ENCODE measurements at regions not wholly inside any gene's neighbourhood (a gene's known extent, or its start where the extent isn't known, plus 50 kb on each side); places are given as distances from the start of the nearest gene placed in this dataset.

DNA sequence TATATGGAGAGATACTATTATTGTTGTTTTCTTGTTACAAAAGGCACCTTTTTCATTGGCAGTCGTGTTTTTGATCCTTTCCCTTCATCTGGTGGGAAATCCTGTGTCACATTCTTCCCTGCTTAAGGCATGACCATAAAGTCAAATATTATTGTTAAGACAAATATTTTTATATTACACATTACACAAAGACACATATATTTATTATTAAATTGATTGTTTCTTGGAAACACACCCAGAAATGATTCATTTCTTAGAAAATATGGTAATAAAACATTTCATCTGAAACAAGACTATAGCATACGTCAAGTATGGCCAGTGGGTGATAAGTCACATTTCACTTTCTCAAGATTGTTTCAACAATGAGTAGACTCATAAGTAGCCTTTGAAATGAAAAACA, 77.3 kb downstream of the KCTD12 start:
- no peak for DNase-seq (ENCODE audit: low read depth)
- TF ChIP-seq, protein P1, sequence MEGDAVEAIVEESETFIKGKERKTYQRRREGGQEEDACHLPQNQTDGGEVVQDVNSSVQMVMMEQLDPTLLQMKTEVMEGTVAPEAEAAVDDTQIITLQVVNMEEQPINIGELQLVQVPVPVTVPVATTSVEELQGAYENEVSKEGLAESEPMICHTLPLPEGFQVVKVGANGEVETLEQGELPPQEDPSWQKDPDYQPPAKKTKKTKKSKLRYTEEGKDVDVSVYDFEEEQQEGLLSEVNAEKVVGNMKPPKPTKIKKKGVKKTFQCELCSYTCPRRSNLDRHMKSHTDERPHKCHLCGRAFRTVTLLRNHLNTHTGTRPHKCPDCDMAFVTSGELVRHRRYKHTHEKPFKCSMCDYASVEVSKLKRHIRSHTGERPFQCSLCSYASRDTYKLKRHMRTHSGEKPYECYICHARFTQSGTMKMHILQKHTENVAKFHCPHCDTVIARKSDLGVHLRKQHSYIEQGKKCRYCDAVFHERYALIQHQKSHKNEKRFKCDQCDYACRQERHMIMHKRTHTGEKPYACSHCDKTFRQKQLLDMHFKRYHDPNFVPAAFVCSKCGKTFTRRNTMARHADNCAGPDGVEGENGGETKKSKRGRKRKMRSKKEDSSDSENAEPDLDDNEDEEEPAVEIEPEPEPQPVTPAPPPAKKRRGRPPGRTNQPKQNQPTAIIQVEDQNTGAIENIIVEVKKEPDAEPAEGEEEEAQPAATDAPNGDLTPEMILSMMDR (conservative IDR thresholded peaks at IDR 0.05; ENCODE audit: low read length), result no peak
- H3K4me3 ChIP-seq (ENCODE audit: low read length), result no peak overlapping the region

DNA sequence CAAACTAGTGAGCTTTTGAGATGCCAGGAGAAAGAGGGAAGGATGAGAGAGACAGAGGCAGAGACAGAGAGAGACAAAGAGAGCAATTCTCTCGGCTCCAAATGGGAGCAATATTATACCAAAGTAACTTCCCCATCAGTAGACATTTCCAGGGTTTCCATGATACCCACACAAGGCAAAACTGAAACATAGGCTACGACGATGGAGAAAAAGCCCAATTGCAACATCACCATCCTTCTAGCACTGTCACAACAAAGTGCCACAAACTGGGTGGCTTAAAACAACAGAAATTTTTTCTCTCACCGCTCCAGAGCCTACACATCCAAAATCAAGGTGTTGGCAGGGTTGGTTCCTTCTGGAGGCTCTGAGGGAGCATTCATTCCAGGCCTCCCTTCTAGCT, 81.4 kb downstream of the KCTD12 start:
- DNase-seq (ENCODE audit: low read depth), result no peak
- TF ChIP-seq, protein P1 (conservative IDR thresholded peaks at IDR 0.05; ENCODE audit: low read length), result no peak

DNA sequence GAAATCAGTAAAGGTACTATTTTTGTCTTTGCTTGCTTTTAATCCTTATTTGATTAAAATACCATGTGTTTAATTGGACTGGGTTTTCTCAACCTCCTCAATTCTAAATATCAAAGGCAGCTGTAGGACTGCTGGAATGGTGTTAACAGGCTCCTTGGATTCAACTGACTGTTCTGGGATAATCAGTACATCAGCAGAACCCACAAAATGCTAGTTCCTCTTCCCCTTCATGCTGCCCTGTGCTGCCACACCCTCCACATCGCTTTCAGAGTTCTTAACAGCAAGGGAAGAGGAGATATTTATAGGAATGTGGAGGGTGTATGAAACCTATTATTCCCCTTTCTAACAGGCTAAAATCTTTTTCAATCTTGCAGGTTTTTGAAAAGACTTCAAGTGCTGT, 82.4 kb downstream of the KCTD12 start:
- DNase-seq (ENCODE audit: low read depth), result no peak
- TF ChIP-seq, protein P1 (conservative IDR thresholded peaks at IDR 0.05; ENCODE audit: low read length), result no peak
- H3K4me3 ChIP-seq (ENCODE audit: low read length), result no peak overlapping the region

More for the DNA sequence above, 81.4 kb downstream of the KCTD12 start:
- no peak overlapping the region for H3K4me3 ChIP-seq (ENCODE audit: low read length)

DNA sequence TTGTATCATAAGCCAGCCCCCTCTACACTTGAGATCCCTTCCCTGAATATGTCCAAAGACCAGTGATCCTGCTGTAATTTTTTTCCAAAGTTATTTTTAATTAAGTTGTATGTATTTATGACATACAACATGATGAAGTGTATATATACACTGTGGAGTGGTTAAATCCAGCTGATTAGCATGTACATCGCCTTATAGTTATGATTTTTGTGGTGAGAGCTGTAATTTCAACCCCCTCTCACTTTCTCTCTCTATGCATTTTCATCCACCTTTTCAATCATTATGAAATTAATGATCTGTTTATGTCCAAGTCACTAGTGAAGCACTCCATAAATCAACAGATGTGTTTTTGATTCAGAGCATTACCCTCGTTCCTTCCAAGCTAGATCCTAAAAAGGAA, 85.3 kb downstream of the KCTD12 start:
- no peak overlapping the region for H3K4me3 ChIP-seq (ENCODE audit: low read length)
- DNase-seq (ENCODE audit: low read depth), result no peak
- TF ChIP-seq, protein P1 (conservative IDR thresholded peaks at IDR 0.05; ENCODE audit: low read length), result no peak

DNA sequence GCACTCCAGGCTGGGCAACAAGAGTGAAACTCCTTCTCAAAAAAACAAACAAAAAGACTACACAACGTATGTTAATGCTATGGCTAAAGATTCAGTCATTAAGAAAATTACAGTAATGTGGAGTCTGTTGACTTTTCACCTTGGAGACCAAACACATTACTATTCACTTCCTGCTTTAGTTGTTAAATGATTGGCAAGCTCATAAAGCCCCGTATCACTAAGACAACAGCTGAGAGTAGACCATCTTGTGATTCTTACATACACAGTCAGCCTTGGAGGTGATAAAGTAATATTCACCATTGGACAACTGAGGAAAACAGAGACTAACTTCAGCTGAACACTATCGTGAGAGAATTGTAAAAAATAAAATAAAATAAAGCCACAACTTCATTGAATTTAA, 86.5 kb downstream of the KCTD12 start:
- no peak for DNase-seq (ENCODE audit: low read depth)
- no peak overlapping the region for H3K4me3 ChIP-seq (ENCODE audit: low read length)
- TF ChIP-seq, protein P1 (conservative IDR thresholded peaks at IDR 0.05; ENCODE audit: low read length), result no peak

DNA sequence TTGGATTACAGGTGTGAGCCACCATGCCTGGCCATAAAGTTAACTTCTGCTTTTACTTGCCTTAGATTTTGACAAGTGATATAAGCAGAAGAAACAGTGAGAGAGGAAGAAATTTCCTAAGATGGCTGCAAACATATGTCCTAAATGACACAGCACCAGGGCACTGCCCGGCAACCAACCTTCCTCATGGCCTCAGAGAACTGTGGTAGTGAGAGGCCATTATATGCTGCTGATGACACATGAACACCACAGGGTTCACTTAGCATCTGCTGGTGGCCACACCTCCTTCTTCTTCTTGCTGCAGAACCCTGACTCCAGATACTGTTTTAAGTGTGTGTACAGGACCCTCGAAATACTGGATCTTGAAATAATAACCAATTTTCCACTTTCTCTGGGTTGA, 88.2 kb downstream of the KCTD12 start:
- no peak overlapping the region for H3K4me3 ChIP-seq (ENCODE audit: low read length)
- DNase-seq (ENCODE audit: low read depth), result no peak
- TF ChIP-seq, protein P1 (conservative IDR thresholded peaks at IDR 0.05; ENCODE audit: low read length), result no peak

DNA sequence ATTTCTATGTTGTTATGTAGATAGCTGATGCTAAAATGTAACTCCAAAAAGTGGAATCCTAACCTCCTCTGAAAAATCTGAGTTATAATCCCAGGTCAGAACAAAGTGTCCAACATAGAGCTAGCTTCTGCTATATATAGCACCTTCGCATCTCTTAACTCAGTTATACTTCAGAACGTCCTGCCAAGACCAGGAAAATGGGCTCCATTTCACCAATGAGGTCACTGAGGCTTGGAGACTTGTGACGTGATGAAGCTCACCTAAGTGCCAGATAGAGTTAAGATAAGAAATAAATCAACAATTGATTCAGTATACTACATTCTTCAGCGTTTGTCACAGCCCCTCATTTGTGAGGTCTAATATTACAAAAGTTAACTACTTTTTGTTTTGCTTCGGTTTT, 88.8 kb downstream of the KCTD12 start:
- TF ChIP-seq, protein P1 (conservative IDR thresholded peaks at IDR 0.05; ENCODE audit: low read length), result no peak
- no peak overlapping the region for H3K4me3 ChIP-seq (ENCODE audit: low read length)
- DNase-seq (ENCODE audit: low read depth), result no peak

Data from AG10803 (cell line).